ENCODE measurements at regions not wholly inside any gene's neighbourhood (a gene's known extent, or its start where the extent isn't known, plus 50 kb on each side); places are given as distances from the start of the nearest gene placed in this dataset.
A peak's percentile ranks its signal among the peaks of the same experiment; 100 is the strongest.

DNA sequence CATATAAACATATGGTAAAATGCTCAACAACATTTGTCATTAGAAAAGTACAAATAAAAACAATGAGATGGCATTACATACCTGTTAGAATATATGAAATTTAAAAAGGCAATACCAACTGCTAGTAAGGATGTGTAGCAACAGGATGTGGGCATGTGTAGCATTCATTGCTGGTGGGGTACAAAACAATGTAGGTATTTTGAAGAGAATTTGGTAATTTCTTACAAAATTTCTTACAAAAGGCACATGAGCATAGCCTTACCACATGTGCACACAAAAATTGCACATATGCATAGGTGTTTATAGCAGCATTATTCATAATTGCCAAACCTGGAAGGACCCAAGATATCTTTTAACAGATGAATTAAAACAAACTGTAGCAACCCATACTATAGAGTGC, 1355.1 kb upstream of the CITED2 start:
- no peak for TF ChIP-seq EZH2phosphoT487 (conservative IDR thresholded peaks at IDR 0.05; ENCODE audit: low read length)
- TF ChIP-seq, protein P1, sequence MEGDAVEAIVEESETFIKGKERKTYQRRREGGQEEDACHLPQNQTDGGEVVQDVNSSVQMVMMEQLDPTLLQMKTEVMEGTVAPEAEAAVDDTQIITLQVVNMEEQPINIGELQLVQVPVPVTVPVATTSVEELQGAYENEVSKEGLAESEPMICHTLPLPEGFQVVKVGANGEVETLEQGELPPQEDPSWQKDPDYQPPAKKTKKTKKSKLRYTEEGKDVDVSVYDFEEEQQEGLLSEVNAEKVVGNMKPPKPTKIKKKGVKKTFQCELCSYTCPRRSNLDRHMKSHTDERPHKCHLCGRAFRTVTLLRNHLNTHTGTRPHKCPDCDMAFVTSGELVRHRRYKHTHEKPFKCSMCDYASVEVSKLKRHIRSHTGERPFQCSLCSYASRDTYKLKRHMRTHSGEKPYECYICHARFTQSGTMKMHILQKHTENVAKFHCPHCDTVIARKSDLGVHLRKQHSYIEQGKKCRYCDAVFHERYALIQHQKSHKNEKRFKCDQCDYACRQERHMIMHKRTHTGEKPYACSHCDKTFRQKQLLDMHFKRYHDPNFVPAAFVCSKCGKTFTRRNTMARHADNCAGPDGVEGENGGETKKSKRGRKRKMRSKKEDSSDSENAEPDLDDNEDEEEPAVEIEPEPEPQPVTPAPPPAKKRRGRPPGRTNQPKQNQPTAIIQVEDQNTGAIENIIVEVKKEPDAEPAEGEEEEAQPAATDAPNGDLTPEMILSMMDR (IDR thresholded peaks at IDR 0.05; ENCODE audit: insufficient read depth, low read length, poor library complexity, severe bottlenecking) = no peak
- H3K4me2 ChIP-seq (ENCODE audit: low read depth, low read length, poor library complexity, severe bottlenecking) = no peak overlapping the region
- no peak overlapping the region for H3K9ac ChIP-seq (ENCODE audit: low read length)
- no peak overlapping the region for H2AFZ ChIP-seq (ENCODE audit: low read depth, low read length, severe bottlenecking)
- no peak overlapping the region for H3K4me3 ChIP-seq (ENCODE audit: insufficient read depth, low read length, poor library complexity, severe bottlenecking)
- H3K27me3 ChIP-seq (ENCODE audit: low read length) = no peaks in the 10 kb centered on the region
- no peaks in the 10 kb centered on the region for H4K20me1 ChIP-seq (ENCODE audit: low read depth, low read length)
- H3F3A ChIP-seq (ENCODE audit: insufficient read depth) = no peaks in the 10 kb centered on the region
- H3K27ac ChIP-seq (ENCODE audit: low read depth, low read length) = no peak overlapping the region
- no peaks in the 10 kb centered on the region for H3K9me3 ChIP-seq (ENCODE audit: insufficient read depth, low read length)
- H3K36me3 ChIP-seq (ENCODE audit: low read length) = no peaks in the 10 kb centered on the region
- no peaks in the 10 kb centered on the region for H3K79me2 ChIP-seq (ENCODE audit: insufficient read depth, low read length)
- no peaks in the 10 kb centered on the region for H3K9me2 ChIP-seq (replicated peaks; ENCODE audit: insufficient read depth, low read length)

DNA sequence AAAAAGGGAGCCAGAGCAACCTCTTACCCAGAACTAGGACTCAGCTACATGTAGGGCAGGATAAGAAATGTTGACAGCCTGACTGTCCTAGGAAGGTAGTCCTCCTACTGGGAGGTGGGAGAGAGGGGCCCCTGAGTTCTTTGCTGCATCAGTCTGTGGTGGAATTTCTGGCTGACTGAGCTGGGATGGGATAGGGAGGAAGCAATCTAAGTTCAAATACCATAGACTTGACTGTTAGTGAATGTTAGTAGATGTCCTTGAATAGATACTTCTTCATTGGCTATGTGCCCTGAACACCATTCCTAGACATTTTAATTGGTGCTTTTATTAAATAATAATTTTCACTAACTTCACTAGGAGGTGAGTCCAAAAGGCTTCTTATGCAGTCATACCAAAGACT, 1343.6 kb upstream of the CITED2 start:
- no peak overlapping the region for H3K9ac ChIP-seq (ENCODE audit: low read length)
- H3K27me3 ChIP-seq (ENCODE audit: low read length) = no peaks in the 10 kb centered on the region
- H3K36me3 ChIP-seq (ENCODE audit: low read length) = peaks cover 3% of the 10 kb centered on the region; the same call in 1 of the 2 replicates
- H3K9me2 ChIP-seq (replicated peaks; ENCODE audit: insufficient read depth, low read length) = no peaks in the 10 kb centered on the region
- no peak overlapping the region for H3K4me2 ChIP-seq (ENCODE audit: low read depth, low read length, poor library complexity, severe bottlenecking)
- H3F3A ChIP-seq (ENCODE audit: insufficient read depth) = peaks cover 7% of the 10 kb centered on the region; the same call in 1 of the 2 replicates
- no peak overlapping the region for H3K4me3 ChIP-seq (ENCODE audit: insufficient read depth, low read length, poor library complexity, severe bottlenecking)
- no peak overlapping the region for H3K27ac ChIP-seq (ENCODE audit: low read depth, low read length)
- H3K79me2 ChIP-seq (ENCODE audit: insufficient read depth, low read length) = no peaks in the 10 kb centered on the region
- TF ChIP-seq EZH2phosphoT487 (conservative IDR thresholded peaks at IDR 0.05; ENCODE audit: low read length) = no peak
- TF ChIP-seq, protein P1 (IDR thresholded peaks at IDR 0.05; ENCODE audit: insufficient read depth, low read length, poor library complexity, severe bottlenecking) = no peak
- no peak overlapping the region for H2AFZ ChIP-seq (ENCODE audit: low read depth, low read length, severe bottlenecking)
- H3K9me3 ChIP-seq (ENCODE audit: insufficient read depth, low read length) = 0 out of 2 replicates have a peak, but pooled peaks cover 5% of the 10 kb centered on the region
- no peaks in the 10 kb centered on the region for H4K20me1 ChIP-seq (ENCODE audit: low read depth, low read length)

DNA sequence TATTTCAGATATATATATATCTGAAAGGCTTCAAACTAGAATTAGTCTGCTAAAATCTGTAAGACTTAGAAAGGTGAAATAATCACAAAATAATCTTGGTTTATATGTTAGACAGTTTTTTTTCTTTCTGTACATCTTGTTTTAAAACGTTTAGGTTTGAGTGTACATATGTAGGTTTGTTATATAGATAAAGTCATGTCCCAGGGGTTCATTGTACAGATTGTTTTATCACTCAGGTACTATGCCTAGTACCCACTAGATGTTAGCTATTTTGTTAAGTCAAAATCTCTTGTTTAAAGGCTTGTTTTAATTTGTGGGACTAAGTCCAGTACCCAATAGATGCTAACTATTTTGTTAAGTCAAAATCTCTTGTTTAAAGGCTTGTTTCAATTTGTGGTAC, 1339.0 kb upstream of the CITED2 start:
- TF ChIP-seq EZH2phosphoT487 (conservative IDR thresholded peaks at IDR 0.05; ENCODE audit: low read length) = no peak
- TF ChIP-seq, protein P1 (IDR thresholded peaks at IDR 0.05; ENCODE audit: insufficient read depth, low read length, poor library complexity, severe bottlenecking) = no peak
- no peak overlapping the region for H3K4me3 ChIP-seq (ENCODE audit: insufficient read depth, low read length, poor library complexity, severe bottlenecking)

More for the DNA sequence above, 1339.0 kb upstream of the CITED2 start:
- Histone ChIP-seq H3K9ac (ENCODE audit: low read length) (no peak overlapping the region), H4K20me1 (ENCODE audit: low read depth, low read length) (no peaks in the 10 kb centered on the region), H3K36me3 (ENCODE audit: low read length) (peaks cover 3% of the 10 kb centered on the region; the same call in 1 of the 2 replicates), H3K27ac (ENCODE audit: low read depth, low read length) (no peak overlapping the region), H3F3A (ENCODE audit: insufficient read depth) (peaks cover 19% of the 10 kb centered on the region), H3K4me2 (ENCODE audit: low read depth, low read length, poor library complexity, severe bottlenecking) (no peak overlapping the region), H3K9me2 (replicated peaks; ENCODE audit: insufficient read depth, low read length) (no peaks in the 10 kb centered on the region), H3K79me2 (ENCODE audit: insufficient read depth, low read length) (no peaks in the 10 kb centered on the region), H2AFZ (ENCODE audit: low read depth, low read length, severe bottlenecking) (peak overlapping the region; percentile 67), H3K27me3 (ENCODE audit: low read length) (no peaks in the 10 kb centered on the region), H3K9me3 (ENCODE audit: insufficient read depth, low read length) (0 out of 2 replicates have a peak, but pooled peaks cover 5% of the 10 kb centered on the region)
